ENCODE measurements at regions not wholly inside any gene's neighbourhood (a gene's known extent, or its start where the extent isn't known, plus 50 kb on each side); places are given as distances from the start of the nearest gene placed in this dataset.
A peak's percentile ranks its signal among the peaks of the same experiment; 100 is the strongest.
"Not testable (repeated sequence)": the region's sequence is repeated elsewhere in the genome, so short reads cannot be mapped to it uniquely, and the experiment has no call there.

DNA sequence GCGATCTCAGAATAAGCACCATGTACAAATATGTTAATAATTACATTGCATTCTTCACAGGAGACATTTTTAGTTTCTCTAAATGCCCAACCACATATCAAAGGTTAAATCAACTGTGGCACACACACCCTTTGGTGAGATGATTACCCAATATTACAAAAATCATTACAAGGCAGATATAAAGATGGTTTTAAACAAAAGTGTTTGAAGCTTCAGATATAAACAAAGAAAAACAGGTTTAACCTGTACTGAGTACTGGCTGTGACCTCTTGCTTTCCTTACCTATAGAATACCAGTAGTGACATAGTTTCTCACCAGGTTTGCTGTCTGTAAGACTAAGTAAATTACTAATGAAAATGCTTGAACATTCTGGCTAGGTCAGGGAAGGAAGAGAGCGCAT, 360.0 kb upstream of the IGFBP3 start:
- TF ChIP-seq, protein P1, sequence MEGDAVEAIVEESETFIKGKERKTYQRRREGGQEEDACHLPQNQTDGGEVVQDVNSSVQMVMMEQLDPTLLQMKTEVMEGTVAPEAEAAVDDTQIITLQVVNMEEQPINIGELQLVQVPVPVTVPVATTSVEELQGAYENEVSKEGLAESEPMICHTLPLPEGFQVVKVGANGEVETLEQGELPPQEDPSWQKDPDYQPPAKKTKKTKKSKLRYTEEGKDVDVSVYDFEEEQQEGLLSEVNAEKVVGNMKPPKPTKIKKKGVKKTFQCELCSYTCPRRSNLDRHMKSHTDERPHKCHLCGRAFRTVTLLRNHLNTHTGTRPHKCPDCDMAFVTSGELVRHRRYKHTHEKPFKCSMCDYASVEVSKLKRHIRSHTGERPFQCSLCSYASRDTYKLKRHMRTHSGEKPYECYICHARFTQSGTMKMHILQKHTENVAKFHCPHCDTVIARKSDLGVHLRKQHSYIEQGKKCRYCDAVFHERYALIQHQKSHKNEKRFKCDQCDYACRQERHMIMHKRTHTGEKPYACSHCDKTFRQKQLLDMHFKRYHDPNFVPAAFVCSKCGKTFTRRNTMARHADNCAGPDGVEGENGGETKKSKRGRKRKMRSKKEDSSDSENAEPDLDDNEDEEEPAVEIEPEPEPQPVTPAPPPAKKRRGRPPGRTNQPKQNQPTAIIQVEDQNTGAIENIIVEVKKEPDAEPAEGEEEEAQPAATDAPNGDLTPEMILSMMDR (IDR thresholded peaks at IDR 0.05; ENCODE audit: insufficient read depth, low read length, missing control alignments): no peak
- ChIA-PET CTCF (interaction anchor here (1.0 to 1.4 kb wide), 3 partner anchors 11 to 359 kb away, joined by 3 read pairs; no protein-coding TSS in a partner anchor), POLR2A (no interaction called here)
- no peak for DNase-seq (ENCODE audit: low read depth, low spot score)
- no peak overlapping the region for H3K4me3 ChIP-seq (ENCODE audit: low read depth, low read length)

DNA sequence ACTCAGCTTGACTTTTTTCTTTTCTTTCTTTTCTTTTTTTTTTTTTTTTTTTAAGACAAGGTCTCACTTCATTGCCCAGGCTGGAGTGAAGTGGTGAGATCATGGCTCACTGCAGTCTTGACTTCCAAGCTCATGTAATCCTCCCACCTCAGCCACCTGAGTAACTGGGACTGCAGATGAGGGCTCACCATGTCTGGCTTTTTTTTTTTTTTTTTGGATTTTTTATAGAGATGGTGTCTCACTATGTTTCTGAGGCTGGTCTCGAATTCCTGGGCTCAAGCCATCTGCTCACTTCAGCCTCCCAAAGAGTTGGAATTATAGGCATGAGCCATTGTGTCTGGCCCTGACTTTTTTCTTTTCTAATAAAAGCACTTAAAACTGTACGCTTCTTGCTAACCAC, 358.2 kb upstream of the IGFBP3 start:
- CTCF ChIA-PET: no interaction called here
- TF ChIP-seq, protein P1 (IDR thresholded peaks at IDR 0.05; ENCODE audit: insufficient read depth, low read length, missing control alignments): no peak
- H3K4me3 ChIP-seq (ENCODE audit: low read depth, low read length): no peak overlapping the region
- DNase-seq (ENCODE audit: low read depth, low spot score): no peak
- POLR2A ChIA-PET: no interaction called here

DNA sequence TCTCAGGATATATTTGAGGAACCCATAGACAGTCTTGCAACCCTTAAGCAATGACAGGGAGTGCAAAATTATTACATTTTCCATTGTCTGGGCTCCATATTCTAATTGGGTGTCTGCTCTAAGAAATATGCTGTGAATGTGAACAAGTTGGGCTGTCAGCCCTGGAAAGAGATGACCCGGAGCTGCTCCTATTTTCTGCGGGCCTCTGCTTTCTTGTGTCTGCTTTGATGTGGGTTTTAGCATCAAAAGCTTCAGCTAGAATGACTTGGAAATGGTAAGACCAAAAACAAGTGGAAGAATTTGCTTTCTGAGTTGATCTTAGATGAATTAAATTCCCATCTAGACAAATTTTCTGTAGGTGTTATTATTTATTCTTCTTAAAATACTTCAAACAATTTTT, 343.6 kb upstream of the IGFBP3 start:
- no peak overlapping the region for H3K4me3 ChIP-seq (ENCODE audit: low read depth, low read length)
- TF ChIP-seq, protein P1 (IDR thresholded peaks at IDR 0.05; ENCODE audit: insufficient read depth, low read length, missing control alignments): no peak
- ChIA-PET CTCF (interaction anchor here (1.0 to 1.7 kb wide), 2 partner anchors 64 to 342 kb away, joined by 3 to 6 read pairs; no protein-coding TSS in a partner anchor), POLR2A (interaction anchor here (0.6 kb wide), 1 partner anchor 23 kb away, joined by 3 read pairs; no protein-coding TSS in a partner anchor)
- DNase-seq (ENCODE audit: low read depth, low spot score): no peak

DNA sequence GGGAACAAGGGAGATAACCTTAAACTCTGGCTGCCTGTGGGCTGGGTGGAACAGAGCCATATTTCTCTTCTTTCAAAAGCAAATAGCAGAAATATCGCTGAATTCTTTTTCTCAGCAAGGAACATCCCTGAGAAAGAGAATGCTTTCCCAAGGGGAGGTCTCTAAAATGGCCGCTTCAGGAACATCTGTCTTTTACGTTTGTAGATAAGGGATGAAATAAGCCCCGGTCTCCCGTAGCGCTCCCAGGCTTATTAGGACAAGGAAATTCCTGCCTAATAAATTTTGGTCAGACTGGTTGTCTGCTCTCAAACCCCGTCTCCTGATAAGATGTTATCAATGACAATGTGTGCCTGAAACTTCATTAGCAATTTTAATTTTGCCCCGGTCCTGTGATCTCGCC, 340.6 kb upstream of the IGFBP3 start:
- CTCF ChIA-PET; DNase-seq (ENCODE audit: low read depth, low spot score); H3K4me3 ChIP-seq (ENCODE audit: low read depth, low read length); POLR2A ChIA-PET: not testable (repeated sequence)

DNA sequence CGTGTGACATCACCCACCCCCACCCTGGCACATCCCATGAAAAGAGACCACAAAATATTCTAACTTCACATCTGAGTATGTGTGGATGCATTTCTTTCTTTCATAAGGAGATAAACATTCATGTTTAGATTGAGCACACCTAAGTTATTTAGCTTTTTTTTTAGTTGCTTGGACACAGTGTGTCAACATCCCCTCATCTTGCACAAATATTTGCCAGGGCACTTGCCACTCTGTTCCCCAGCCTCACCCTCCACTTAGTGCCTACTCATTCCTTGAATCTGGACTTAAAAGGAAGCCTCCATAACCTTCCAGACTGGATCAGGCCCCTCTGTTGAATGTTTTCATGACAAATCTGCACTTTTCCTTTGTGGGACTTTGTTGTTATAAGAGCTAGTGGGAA, 338.9 kb upstream of the IGFBP3 start:
- ChIA-PET CTCF (interaction anchor here (0.7 to 1.9 kb wide), 2 partner anchors 337 to 830 kb away, joined by 3 to 14 read pairs; no protein-coding TSS in a partner anchor), POLR2A (no interaction called here)
- DNase-seq (ENCODE audit: low read depth, low spot score): no peak
- TF ChIP-seq, protein P1 (IDR thresholded peaks at IDR 0.05; ENCODE audit: insufficient read depth, low read length, missing control alignments): no peak
- H3K4me3 ChIP-seq (ENCODE audit: low read depth, low read length): no peak overlapping the region

DNA sequence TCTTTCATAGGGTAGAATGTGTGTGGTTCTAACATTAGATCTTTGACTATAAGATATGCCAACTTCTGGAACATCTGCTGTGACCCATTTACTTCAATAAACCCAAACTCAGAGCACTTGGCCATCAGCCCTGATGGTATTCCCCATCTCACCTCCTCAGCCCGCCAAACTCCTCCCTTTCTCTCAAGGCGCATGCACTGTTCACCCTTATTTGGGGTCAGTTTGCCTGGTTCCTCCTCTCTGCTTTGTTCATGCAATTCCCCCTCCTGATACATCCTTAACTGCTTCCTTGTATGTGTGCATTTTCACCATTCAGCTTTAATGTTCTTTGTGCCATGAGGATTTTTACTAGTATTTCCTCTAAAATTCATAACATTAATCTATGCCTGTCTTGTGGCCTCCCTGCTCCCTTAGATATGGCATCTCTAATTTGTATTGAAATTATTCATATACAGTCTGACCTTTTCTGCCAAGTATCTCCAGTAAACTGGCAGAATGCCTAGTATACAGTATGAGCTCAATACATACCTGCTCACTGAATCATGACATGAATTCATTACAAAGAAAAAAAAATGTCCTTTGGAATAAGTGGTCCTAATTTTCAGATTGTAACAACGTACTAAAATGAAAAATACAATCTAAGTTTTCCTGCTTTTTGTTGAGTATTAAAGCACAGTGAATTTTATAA, 336.8 kb upstream of the IGFBP3 start:
- no peak overlapping the region for H3K4me3 ChIP-seq (ENCODE audit: low read depth, low read length)
- ChIA-PET CTCF (interaction anchor here (2.4 kb wide), 1 partner anchor 335 kb away, joined by 10 read pairs; no protein-coding TSS in a partner anchor), POLR2A (no interaction called here)
- TF ChIP-seq, protein P1 (IDR thresholded peaks at IDR 0.05; ENCODE audit: insufficient read depth, low read length, missing control alignments): no peak
- DNase-seq (ENCODE audit: low read depth, low spot score): peak; percentile 83

Measured in AG04449 (cell line).